GM21367 (cell line): ENCODE measurements at regions not wholly inside any gene's neighbourhood (a gene's known extent, or its start where the extent isn't known, plus 50 kb on each side); places are given as distances from the start of the nearest gene placed in this dataset.

ENCODE experiments used
- ATAC-seq: cut with Tn5 transposase; IDR thresholded peaks from one replicate; pipeline ENCODE4 v1.9.1; 2021; ENCODE audit not compliant: unreplicated experiment

DNA sequence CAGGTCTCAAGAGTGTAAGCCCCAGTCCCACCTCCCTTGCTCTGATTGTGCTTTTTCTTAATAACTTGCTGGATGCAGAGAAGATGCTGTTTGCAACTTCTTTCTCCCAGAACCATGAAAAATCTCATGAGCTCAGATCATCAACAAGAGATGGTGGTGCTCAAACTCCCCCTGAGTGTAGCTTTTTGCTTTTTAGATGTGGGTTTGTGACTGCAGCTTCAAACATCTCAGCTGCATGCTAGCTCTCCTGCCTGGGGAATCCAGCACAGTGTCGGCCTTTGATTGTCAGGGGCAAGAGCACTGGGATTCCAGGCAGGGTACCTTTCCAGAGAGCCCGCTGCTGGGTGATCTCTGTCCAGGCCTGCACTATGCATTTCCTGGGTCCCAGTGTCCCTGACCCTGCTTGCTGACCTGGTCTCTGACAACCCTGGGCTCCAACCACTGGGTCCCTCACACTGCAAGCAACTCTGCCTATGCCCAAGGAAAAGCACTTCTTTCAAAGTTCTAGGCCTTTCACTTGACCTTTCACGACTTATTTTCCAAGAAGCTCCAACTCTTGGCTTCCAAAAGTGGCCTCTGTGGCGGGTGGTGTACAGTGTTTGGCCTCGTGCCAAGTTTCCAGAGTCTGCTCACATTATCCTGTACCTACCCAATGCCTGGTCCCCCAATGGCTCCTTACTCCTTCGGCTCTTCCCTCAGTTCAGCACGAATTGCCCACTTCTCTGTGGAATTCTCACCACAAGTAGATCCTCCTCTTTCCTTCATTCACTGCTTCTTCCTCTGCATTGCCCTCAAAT, 69.7 kb upstream of the LY86 start:
- ATAC-seq, result no peak

DNA sequence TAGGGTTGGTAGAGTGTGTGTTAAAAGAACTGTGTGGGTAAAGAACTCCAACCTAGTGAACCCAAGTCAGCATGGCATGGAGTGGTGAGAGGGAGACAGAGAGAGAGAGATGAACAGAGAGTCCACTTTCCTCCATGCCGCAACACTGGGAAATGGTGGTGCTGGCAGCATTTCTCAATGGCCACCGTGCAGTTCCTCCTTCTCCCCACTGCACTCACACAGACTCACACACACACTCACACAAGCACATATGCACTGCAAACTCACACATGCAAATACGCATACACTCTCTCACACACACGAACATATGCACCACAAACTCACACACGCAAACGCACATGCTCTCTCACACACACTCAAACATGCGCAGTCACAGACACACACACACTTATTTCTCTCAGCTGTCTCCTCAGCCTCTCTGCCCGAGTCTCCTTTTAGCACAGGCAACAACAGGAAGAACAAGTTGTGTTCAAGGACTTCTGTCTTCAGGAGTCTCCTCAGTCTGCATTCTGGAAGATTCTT, 66.5 kb upstream of the LY86 start:
- no peak for ATAC-seq

DNA sequence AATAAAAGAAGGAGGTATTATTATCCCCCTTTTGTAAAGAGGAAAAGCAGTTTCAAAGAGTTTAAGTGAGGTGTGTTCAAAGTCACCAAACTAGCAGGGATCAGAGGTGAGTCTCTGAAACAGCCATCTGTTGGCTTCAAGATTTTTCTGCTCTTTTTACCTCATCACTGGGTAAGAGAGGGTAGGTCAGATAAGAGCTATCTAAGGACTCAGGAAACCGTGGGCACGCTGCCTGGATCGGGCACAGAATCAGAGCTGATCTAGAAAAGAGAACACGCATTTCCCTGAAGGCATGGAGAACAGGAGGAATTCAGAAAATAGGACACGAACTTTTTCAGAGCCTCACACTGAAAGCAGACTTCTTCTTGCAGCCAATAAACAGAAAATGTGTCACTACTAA, 65.8 kb upstream of the LY86 start:
- no peak for ATAC-seq

DNA sequence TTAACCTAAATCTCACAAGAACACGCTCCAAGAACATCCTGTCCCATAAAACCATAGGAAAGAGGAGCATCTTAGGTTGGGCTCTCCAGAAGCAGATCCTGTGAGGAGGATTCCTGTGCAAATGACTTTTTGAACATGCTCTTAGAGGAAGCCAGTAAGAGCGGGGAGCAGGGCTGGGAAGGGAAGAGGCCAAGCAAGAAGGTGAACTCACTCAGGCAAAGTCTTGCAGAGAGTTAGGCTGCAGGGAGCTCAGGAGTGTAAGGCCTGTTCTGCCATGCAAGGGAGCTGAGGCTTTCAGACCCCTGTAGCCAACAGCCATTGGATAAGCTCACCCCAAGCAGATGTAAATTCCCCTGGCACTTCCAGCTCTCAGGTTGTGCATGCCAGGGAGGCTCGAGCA, 63.6 kb upstream of the LY86 start:
- no peak for ATAC-seq

DNA sequence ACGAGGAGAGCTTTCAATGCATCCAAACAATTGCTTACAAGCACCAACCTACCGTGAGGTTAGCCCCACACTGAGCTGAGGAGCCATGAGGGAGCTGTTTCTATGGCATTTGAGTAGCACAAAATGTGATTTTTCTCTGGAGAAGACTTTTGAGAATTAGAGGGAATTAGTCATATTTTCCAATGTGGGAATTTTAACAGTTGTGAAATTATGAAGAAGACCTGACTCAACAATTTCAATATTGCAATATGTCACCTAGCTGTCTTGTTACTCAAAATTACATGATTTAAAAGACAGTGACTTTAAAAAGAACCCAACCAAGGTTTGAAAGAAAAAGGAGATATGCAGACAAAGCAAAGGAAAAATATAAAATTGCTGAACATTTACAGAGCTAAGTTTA, 62.6 kb upstream of the LY86 start:
- ATAC-seq, result no peak

DNA sequence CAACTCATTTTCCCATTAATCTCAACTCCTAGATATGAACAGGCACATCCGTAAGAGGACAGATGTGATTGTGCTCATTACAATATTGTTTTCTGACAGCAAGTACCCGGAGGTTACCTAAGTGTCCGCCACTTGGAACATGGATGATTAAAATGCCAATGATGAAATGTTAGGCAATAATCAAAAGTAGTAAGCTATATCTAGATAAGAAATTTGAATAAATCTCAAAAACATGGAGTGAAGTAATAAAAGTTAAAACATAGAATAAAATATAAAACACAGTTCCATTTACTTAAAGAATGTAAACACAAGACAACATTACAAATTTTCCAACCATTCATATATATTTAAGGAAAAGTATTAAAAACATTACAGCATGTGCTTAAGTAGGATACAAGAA, 59.2 kb upstream of the LY86 start:
- no peak for ATAC-seq

DNA sequence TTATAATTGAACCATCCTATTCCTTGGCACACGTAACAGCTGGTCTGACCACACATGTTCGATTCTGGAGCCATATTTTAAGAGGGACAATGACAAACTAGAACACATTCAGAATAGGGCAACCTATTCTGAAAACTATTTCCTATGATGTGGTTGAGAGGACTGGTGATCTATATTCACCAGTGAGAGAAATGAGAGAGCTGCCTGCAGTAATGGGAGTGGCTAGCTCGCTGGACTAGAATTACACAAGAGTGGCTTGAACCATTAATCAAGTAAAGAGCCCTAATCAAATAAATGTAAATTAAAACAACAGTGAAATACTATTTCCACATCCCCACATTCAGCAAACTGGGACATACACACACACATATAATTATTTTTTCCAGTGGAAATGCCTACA, 55.3 kb upstream of the LY86 start:
- no peak for ATAC-seq

DNA sequence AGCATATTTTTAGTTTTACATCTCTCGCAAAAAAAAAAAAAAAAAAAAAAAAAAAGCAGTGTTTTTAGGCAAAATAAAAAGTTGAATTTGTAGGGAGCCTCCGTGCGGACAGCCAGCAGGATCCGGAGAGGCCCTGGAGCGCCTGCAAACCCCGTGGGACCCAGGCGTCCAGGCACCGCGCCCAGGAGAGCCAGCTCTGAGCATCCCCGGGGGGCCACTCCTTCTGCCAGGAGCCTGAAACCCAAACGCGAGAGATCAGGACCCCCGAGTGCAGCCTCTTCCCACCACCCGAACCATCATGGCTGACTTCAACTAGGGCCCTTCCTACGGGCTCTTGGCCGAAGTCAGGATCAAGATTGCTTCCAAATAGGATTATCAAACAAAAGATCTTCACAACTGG, 54.1 kb upstream of the LY86 start:
- ATAC-seq, result no peak

DNA sequence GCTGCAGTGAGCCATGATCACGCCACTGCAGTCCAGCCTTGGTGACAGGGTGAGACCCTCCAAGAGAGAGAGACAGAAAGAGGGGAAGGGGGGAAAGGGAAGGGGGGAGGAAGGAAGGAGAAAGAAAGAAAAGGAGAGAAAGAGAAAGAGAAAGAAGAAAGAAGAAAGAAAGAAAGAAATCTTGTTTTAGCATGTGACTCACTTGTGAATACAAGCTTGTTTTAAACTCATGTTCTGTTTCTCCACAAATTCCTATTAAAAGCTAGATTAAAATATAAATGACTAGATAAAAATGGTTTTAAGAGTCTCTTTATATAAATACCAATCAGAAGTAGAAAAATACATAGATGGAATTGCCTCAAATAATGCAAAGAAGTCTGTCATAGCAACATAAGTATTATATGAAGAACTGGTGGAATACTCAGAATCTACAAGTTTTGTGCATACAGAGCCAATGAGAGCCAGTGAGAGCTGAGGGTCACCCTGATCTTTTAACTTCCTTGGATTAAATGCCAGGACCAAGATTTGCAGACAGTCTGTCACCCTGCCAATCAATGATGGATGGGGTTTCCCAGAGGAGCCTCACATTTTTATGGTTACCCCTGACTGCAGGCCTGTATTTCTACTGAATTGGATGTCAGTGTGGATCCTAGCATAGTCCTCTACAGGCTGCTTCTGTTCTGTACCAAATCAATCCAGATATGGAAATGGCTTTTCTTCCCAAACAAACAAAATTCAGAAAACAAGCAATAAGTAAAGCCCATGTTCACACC, 50.8 kb upstream of the LY86 start:
- no peak for ATAC-seq

DNA sequence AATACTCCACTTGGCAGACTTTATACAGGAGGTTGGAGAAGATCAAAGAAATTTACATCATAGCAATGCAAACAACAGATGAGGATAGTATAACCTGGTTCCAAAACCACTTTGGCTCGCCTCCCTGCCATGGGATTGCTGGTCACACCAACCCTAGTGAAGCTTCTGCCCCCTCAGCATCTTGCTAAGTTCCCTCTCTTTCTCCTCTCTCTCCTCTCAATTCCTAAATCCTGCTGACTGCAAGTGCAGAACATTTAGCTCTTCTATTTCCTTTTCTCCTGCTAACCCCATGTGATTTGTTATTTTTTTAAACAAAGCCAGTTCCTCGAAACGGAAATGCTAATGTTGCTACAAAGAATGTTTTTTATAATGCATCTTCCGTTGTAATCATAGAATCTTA, 50.3 kb upstream of the LY86 start:
- ATAC-seq, result no peak
